NCI-H226 (cell line): ENCODE measurements at regions not wholly inside any gene's neighbourhood (a gene's known extent, or its start where the extent isn't known, plus 50 kb on each side); places are given as distances from the start of the nearest gene placed in this dataset.
"Not testable (repeated sequence)": the region's sequence is repeated elsewhere in the genome, so short reads cannot be mapped to it uniquely, and the experiment has no call there.

ENCODE experiments used
- DNase-seq: peaks from one replicate; pipeline ENCODE4 v3.0.0-alpha.2; 2015

GRCh38 chr1:113185463-113186104 lies 112.6 kb downstream of the LRIG2 start:
- no peak for DNase-seq

GRCh38 chr1:113190078-113190477 lies 117.1 kb downstream of the LRIG2 start:
- no peak for DNase-seq

GRCh38 chr1:113190930-113191329 lies 117.9 kb downstream of the LRIG2 start:
- DNase-seq = no peak

GRCh38 chr1:113191579-113192076 lies 118.6 kb downstream of the LRIG2 start:
- no peak for DNase-seq

DNA sequence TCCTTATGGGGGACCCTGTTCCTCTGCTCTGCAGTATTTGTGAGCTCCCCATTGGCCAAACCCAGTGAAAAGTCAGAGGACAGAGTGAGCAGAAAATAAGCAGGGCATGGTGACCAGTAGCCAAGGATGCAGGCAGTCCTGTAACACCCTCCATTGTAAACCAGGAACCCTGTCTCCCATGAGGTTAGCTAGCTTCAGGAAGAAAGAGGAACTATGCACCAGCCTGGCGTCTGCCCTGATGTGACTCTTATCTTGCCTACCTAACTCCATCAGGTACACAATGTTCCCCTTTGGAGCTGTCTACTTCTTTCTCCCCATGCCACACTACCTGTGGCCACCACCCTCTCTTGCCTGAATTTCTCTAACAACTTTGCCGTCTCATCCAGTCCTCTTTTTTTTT lies 119.2 kb downstream of the LRIG2 start:
- DNase-seq = no peak

DNA sequence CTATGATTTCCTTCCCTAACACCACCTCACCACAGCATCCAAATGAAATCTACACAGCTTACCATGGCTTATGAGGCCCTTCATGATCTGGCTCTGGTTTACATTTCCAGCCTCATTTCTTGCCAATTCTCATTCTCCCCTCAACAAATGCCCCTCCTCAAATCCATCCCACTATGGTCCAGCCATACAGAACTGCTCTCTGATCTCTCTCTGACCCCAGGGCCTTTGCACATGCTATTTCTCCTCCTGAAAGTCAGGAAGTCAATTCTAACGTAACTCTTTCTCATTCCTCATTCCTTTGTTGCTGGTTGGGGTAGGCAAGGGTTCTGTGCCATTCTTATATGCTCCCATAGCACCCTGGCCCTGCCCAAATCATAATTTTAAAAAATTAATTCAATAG lies 120.0 kb downstream of the LRIG2 start:
- no peak for DNase-seq

GRCh38 chr1:113194846-113195830 lies 122.1 kb downstream of the LRIG2 start:
- DNase-seq = no peak

DNA sequence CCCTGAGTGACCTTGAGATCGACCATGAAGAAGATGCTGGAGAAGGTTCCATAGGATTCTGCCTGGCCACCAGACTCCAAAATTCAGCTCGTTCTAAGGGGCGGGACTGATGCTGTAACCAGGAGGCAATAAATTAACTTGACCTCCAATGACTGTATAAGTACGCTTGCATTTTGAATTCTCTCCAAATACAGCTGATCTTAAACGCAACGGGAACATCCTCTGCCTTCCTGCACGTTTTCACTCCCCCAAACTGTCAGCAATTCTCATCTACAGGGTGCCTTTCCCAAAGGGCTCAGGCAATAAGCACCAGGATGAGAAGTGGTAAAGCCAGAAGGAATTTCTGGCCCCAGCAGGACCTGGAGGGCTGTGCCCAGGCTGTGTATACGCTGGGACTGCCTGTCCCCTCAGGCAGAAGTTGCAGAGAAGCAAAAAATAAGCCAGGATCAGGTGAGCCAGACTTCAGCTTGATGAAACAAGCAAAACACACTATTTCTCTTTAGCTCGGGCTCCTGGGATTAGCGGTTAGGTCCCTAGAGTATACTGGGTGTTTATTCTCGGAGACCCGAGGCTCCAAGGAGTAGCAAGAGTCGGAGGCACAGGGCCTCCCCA lies 124.8 kb downstream of the LRIG2 start:
- no peak for DNase-seq

DNA sequence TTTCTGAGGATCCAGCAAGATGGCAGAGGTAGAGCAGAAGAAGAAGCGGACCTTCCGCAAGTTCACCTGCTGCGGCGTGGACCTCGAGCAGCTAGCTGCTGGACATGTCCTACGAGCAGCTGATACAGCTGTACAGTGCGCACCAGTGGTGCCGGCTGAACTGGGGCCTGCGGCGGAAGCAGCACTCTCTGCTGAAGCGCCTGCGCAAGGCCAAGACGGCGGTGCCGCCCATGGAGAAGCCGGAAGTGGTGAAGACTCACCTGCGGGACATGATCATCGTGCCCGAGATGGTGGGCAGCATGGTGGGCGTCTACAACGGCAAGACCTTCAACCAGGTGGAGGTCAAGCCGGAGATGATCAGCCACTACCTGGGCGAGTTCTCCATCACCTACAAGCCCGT lies 125.8 kb downstream of the LRIG2 start:
- DNase-seq = no peak

DNA sequence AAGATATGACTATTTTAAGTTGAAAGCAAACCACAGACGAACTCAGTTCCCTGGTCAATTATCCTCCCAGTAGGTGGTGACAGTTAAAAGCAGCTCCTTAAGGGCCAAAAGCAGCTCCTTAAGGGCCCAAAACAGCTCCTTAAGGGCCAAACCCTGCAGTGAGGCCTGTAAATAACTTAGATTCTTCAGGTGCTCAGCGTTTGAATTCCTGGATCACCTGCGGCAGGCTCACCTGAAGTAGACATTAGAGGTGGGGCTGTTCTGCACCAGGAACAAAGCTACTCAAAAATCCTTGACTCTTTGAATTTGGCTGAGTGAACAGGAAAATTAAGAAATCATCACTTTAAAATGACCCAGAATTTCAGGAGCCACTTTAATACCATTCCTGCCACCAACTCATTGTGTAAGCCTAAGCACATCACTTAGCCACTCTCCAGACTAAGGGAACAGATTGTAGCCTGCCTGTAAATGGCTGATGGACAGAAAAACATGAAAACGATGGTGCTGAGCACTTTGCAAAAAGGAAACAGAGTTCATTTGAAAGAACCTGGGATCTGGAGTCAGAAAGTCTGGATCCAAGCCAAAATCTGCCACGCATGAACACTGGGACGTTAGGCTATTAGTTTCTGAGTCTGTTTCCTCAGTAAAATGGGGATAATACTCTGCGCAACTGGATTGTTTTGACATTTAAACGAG lies 126.9 kb downstream of the LRIG2 start:
- no peak for DNase-seq

DNA sequence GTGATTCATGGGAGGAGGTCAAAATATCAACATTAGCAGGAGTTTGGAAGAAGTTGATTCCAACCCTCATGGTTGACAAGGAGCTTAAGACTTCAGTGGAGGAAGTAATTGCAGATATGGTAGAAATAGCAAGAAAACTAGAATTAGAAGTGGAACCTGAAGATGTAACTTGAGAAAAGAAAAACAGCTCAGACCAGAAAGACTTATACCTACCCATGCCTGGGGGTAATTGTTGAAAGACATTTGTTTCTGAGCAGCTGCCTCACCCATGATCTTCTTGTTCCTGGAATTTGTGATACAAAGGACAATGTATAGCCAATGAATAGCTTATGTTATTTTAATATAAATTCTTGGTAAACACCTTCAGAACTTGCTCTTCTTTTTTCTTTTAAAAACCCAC lies 128.6 kb downstream of the LRIG2 start:
- no peak for DNase-seq

DNA sequence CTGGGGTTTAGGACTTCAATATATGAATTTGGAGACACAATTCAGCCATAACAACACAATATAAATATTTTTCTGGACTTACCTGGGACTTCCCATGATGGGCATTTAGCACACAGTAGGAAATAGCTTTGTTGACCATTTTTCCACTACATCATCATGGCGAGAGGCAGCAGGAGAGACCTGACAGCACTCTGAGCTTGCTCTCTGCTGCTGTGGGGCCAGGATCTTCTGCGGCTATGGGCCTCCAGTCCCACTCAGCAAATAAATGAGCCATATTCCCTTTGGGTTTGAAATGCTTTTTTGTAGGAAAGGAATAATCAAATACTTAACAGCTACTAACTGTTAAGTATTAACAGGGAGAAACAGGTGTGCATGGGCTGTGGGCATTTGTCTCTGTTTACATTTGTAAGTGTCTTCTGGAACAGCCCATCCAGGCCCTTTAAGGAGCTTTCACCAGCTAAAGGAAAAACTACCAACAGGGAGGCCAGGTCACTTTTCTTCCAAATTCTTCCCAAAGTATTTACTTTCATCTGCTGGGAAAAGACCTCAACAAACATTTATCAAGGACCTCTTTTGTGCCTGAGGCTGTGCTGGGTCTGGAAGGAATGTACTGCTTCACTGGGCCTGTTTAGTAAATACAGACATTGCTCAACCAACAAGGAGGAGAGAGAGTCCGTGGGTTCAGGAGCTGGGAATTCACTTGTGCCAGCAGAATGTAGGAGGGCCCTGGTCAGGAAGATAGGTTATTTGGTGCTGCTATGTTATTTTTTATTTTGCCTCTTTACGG lies 133.2 kb downstream of the LRIG2 start:
- peak; percentile 57 for DNase-seq

- DNase-seq = no peak
Observed at GRCh38 chr1:113207019-113207418, 134.0 kb downstream of the LRIG2 start.

DNA sequence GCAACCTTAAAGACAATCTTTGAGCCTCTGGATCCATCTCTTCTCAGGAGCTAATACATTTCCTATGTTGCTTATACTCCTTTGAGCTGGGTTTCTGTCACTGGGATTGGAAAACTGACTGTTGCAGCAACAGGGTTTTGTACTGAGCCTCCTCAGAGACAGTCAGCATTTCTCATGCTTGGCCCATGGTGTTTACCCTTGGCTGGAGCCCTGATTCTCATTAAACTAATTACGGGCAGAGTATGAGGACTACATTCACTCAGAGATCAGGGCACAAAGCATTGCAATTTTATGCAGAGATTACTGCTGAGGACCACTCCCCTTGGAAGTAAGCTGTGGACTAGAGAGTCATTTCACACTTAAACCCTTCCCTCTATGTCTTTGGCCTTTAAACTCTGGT lies 134.5 kb downstream of the LRIG2 start:
- no peak for DNase-seq

DNA sequence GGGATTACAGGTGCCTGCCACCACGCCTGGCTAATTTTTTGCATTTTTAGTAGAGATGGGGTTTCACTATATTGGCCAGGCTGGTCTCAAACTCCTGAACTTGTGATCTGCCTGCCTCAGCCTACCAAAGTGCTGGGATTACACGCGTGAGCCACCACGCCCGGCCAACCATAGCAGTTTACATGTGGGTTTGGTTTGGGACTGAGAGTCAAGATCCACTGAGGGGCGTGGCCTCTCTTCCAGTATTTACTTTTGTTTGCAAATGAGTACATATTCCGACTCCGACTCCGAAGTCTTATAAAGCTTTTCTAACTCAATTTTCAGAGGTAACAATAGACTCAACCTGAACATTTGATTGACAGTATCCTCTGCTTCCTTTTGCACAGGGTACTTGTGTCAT lies 135.4 kb downstream of the LRIG2 start:
- not testable (repeated sequence) for DNase-seq

- DNase-seq = no peak
Observed at GRCh38 chr1:113210248-113210647, 137.2 kb downstream of the LRIG2 start.

- no peak for DNase-seq
Observed at GRCh38 chr1:113211467-113211866, 138.5 kb downstream of the LRIG2 start.

DNA sequence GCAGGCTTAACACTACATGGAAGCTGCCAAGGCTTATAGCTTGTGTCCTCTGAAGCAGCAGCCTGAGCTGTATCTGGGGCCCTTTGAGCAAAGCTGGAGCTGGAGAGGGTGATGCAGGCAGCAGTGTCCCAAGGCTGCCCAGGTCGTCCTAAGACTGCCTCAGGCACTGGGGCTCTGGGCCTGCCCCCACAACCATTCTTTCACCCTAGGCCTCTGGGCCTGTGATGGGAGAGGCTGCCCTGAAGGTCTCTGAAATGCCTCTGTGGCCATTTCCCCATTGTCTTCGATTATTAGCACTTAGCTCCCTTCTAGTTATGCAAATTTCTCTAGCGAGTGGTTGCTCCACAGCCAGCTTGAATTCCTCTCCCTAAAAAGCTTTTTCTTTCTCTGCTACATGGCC lies 142.0 kb downstream of the LRIG2 start:
- no peak for DNase-seq

GRCh38 chr1:113216664-113217063 lies 143.7 kb downstream of the LRIG2 start:
- DNase-seq = no peak

GRCh38 chr1:113217447-113218208 lies 144.6 kb downstream of the LRIG2 start:
- DNase-seq = peak; percentile 39

DNA sequence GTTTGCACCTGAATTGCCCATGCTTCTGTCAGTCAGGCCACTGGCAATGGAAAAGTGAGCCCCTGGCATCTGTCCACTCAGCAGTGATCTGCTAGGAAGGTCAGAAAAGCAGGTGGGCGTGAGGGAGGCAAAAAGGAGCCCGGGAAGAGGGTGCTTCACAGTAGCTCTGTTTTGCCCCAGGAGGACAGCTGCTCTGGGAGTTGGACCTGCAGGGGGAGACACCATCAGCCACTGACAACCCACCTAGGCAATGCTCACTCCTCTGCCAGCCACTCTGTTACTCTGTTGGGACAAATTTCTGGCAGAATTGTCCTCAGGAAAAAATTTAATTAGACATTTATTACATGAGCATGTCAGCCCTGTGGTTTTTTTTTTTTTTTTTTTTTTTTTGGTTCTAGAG lies 146.4 kb downstream of the LRIG2 start:
- DNase-seq = no peak
